H54 (cell line): ENCODE measurements at regions not wholly inside any gene's neighbourhood (a gene's known extent, or its start where the extent isn't known, plus 50 kb on each side); places are given as distances from the start of the nearest gene placed in this dataset.

Experiments used
- DNase-seq: peaks from one replicate; pipeline ENCODE4 v3.0.0; 2011; ENCODE audit warnings: low spot score, mixed read lengths; ENCODE audit not compliant: insufficient read length
- FAIRE-seq: peaks from 3 replicates; lab custom pipeline; 2011; peaks lifted over from hg19 to GRCh38; lab: Jason Lieb, UNC
- POLR2A ChIP-seq: IDR thresholded peaks from 2 replicates; pipeline ENCODE4 v1.6.1; 2011; ENCODE audit warnings: low read depth, mild to moderate bottlenecking, low read length

DNA sequence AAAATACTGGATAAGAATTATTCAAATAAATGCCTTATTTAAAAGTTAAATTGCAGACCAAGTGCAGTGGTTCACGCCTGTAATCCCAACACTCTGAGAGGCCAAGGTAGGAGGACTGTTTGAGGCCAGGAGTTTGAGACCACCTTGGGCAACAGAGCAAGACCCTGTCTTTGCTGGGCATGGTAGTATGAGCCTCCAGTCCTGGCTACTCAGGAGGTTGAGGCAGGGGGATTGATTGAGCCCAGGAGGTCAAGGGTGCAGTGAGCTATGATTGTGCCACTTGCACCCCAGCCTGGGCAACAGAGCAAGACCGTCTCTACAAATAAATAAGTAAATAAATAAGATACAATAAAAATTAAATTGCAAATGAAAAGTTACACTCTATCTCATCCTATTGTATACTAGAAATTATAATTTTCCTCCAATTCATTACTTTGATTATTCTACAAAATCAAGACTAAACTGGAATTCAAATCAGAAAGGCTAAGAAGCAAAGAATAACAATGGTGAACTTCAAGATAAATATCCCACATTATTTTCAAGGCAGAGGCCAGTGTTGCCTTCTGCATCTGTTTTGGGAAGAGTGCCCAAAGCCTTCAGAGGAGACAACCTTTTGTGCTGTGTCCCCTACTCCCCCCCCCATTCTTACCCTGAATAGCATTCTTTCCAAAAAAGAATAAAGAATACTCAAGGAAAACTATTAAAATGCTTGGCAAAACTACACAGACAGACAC lies 73.3 kb upstream of the IRF2BP2 start:
- no peak for TF ChIP-seq POLR2A
- FAIRE-seq (no peak), DNase-seq (no peak)

DNA sequence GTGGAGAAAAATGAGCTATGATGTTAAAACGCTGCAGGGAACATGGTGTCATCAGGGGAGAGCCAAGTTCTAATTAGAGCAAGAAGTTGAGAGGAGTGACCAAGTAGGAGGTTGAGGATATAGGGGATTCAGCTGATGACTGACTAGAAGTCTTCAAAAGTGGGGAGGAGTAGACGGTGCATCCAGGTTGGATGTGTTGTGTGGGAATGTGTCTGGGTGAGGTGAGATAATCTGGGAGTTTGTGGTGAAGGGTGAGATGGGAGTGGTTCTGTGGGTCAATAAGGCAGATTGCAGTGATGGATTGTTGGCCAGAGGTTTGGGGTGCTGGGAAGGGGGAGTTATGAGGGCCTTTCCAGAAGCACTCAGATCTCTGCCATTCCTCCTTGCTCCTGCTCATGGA lies 72.0 kb upstream of the IRF2BP2 start:
- DNase-seq (no peak), FAIRE-seq (no peak)
- TF ChIP-seq POLR2A = no peak

DNA sequence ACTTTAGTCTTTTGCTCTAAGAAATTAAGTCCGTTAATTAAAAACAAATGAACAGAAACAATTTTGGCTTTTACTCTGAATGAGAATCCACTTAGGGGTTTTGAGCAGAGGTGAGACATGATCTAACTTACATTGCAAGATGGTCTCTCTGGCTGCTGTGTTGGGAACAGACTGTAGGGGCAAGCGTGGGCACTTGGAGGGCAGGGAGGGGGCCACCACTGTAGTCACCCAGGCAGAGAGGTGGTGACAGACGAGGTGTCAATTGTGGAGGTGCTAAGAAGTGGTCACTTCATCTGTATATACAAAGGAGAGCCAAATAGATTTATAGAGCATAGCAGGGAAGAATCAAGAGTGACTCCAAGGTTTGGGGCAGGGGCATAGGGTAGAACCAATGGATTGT lies 71.1 kb upstream of the IRF2BP2 start:
- FAIRE-seq (no peak), DNase-seq (no peak)
- no peak for TF ChIP-seq POLR2A

DNA sequence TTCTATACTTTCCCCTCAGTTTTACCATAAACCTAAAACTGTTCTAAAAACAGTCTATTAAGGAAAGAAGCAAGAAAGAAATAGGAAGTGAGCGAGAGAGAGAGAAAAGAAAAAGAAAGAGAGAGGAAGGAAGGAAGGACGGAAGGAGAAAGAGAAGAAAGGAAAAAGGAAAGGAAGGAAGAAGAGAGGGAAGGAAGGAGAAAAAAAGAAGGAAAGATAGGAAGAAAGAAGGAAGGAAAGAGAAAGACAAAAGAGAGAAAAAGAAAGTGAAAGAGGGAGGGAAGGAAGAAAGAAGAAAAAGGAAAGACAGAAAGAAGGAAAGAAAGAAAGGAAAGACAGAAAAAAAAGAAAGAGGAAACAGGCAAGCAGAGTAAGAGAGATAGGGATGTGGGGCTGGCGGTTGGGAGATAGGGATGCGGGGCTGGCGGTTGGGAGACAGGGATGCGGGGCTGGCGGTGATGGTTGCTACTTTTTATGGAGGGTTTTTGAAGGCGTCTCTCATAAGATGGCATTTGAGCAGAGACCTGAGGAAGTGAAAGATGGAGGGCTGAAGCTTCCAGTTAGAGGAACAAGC lies 70.4 kb upstream of the IRF2BP2 start:
- no peak for TF ChIP-seq POLR2A
- no peak for DNase-seq
- no peak for FAIRE-seq

DNA sequence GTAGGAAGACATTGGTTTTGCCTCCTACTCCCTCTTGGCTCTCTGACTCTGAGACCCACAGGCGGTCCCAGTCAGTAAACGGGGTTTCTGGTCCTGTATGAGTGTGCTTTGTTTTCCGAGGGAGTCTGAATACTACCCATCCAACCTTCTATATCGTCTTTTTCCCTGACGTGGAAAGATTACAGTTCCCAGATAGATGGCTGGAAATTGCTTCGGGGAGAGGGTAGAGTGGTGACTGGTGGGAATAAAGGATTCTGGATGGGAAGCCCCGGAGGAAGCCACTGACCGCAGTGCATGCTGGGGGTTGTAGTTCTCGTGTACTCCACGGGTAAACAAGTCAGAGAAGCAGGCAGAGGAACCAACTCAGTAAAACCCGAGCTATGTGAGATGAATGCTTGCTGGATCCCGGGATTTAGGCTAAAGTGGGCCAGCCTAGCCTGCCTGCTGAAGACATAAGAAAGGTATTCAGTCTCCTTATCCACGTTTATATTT lies 66.2 kb upstream of the IRF2BP2 start:
- DNase-seq (peak; percentile 74), FAIRE-seq (peak; percentile 75)
- TF ChIP-seq POLR2A = no peak

DNA sequence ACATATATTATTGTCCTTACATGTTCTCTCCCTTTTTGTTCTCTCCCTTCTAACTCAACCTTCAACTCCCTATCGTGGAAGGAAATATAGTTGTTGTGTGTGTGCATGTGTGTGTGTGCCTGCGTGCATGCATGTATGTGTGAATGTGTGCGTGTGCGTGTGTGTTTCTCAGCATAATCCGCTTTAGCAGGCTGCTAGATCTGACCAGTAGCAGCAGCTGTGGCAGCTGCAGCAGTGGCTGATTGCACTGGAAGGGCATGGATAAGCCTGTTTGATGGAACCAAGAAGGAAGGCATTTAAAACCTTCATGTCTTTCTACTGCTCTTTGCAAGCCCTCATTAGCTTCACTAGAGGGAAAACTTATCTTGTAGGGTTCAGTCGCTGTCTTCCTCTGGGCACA lies 65.6 kb upstream of the IRF2BP2 start:
- no peak for DNase-seq
- no peak for FAIRE-seq
- no peak for TF ChIP-seq POLR2A

DNA sequence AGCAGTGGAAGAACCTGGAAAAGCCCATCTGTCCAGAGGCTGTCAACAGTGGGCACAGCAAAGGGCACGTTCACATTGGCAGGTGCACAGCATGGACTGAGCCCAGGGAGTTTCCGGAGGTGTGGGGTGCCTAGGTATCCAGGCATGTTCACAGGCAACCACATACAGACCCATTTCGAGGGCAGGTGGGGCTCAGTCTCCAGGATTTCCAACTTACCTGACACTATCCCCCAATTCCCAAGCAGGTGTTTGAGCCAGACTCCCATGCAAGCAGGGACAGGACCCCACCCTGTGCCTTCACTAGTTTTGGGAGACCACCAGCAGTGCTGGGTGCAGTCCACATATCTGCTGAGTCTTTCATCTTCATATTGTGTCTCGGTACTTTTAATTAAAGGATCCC lies 65.0 kb upstream of the IRF2BP2 start:
- no peak for TF ChIP-seq POLR2A
- DNase-seq (no peak), FAIRE-seq (no peak)

DNA sequence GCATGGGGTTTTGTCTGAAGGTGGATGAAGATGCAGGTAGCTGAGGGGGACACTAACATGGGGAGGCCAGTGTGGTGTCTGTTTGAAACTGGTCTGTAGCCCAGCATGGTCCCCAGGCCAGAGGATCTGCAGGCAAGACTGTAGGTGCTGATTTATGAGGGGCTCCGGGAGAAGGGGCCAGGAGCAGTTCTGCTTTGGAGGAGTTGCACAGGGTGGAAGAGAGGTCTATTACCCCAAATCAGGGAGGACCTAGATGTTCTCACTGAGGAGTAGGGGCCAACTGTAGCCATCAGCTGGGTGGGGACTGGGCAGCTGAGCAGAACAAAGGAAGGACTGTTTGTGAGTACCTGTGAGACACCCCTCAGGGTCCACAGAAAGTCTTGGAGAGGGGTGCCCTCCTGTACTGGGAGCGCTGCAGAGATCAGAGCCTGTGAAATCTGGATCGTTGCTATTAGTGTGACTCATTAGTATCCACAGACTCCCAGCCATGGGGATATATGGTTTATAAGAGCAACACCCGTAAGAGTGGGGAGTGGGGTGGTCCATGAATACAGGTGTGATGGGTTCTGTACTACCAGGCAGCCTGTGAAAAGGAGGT lies 64.3 kb upstream of the IRF2BP2 start:
- DNase-seq = no peak
- no peak for FAIRE-seq
- TF ChIP-seq POLR2A = no peak

DNA sequence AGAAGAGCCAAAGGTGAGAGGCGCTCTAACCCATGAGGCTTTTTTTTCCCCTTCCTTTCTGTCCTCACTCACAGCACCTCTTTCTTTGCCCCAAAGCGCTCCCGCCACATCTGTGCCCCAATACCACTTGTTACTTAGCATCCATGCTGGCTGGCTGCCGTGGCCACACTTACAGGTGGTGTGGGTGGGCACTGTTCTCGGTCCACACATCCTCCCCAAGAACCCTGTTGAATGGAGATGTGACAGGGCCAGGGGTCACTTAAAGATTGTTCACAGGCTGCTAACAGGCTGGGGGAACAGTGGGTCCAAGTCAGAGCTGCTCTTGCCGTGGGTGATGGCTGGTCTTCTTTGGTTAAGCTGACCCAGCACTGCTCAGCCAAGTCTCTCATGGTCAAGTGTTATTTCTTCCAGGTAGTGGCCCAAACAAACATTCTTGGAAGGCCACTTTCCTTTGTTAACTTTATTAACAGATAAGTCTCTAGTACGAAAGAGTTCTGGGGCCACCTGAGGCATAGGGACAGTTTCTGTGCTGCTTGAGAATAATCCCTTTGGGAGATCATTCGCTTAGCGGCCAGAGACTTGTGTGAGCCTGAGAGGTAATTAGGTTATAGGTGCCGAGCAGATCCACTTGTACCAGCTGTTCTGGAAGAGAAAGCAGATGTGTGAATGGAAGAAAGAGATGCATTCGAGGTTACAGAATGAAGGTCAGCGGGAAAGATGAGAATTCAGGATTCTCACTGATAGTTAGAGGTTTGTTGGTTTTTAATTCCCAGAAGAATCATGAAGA lies 62.6 kb upstream of the IRF2BP2 start:
- no peak for DNase-seq
- TF ChIP-seq POLR2A = no peak
- no peak for FAIRE-seq

DNA sequence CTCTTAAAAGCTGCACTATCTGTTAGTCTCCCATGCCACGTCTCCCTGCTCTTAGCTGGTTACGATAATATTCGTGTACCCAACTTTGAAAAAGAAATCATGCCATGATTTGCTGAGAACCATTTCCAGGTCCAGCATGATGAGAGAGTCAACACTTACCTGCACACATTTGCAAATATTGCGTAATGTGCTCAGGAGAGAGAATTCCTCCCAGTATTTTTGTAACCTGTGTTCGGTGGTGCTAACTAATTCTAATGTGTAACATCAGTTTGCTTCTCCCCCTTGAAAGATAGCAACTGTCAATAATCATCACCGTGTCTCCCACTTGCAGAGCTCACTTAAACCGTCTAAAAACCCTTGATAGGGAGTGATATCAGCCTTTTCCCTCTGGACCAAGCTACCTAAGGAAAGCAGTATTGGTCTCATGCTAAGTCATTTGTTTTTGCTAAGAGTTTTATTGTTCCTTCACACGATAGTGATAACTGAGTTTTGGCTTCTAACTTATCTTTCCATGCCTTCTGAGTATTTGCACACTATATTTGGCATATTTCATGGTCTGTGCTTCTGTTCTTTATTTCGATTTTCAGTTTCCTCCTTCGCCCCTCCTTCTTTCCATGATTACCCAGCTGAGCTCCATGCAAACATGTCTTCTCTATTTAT lies 61.1 kb upstream of the IRF2BP2 start:
- no peak for DNase-seq
- FAIRE-seq = no peak
- no peak for TF ChIP-seq POLR2A

DNA sequence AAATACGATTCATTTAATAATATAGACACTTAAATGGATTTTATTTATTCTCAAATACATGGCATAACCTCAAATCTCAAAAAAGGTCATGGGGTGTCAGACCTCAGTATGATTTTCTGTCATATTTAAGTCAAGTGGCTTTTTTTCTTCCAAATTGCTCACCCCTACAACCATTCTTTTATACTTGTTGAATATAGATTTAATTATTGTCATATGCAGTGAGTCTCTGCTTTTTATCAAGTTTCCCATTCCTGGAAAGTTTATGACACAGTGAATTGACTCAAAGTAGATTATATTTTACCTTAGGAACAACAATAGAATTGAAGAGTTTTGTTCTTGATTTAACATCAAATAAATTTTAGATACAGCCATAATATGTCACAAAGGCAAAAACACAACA lies 59.5 kb upstream of the IRF2BP2 start:
- DNase-seq = no peak
- TF ChIP-seq POLR2A = no peak
- FAIRE-seq = no peak

DNA sequence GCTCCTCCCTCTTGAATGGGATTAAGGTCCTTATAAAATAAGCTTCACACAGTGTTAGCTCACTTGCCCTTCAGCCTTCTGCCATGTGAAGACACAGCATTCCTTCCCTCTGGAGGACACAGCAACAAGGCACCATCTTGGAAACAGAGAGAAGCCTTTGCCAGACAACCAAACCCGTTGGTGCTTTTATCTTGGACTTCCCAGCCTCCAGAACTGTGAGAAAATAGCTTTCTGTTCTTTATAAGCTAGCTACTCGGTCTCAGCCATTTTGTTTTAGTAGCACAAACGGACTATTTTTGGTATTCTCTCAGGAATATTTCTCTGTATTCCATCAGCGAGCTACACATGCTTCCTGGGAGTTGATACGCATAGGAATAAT lies 58.6 kb upstream of the IRF2BP2 start:
- no peak for TF ChIP-seq POLR2A
- DNase-seq (no peak), FAIRE-seq (no peak)
